Liver (tissue), 8 donors: ENCODE measurements at regions not wholly inside any gene's neighbourhood (a gene's known extent, or its start where the extent isn't known, plus 50 kb on each side); places are given as distances from the start of the nearest gene placed in this dataset.
"Not testable (repeated sequence)": the region's sequence is repeated elsewhere in the genome, so short reads cannot be mapped to it uniquely, and the experiment has no call there.

Experiments
- DNase-seq: peaks from one replicate; pipeline ENCODE4 v3.0.0-alpha.2; 2017; ENCODE audit warnings: low spot score
- H3K27ac ChIP-seq, 2 donors: one replicate each; pipeline ENCODE4 v1.7.0; 2013; ENCODE audit warnings: inconsistent platforms in 2 of 2, low read length in 2 of 2, control low read depth in 1 of 2, low read depth in 1 of 2, mild to moderate bottlenecking in 1 of 2
- H3K27me3 ChIP-seq, 4 donors: one replicate each; pipeline versions ENCODE4 v1.6.1 to v1.7.0; 2013; ENCODE audit warnings: low read length in 3 of 4, inconsistent platforms in 1 of 4, mild to moderate bottlenecking in 1 of 4, moderate library complexity in 1 of 4; ENCODE audit not compliant: control insufficient read depth in 4 of 4, insufficient read depth in 4 of 4
- H3K36me3 ChIP-seq, 4 donors: one replicate each; pipeline versions ENCODE4 v1.6.1 to v1.7.0; 2013; ENCODE audit warnings: low read length in 3 of 4, mild to moderate bottlenecking in 3 of 4, low read depth in 1 of 4, moderate library complexity in 1 of 4; ENCODE audit not compliant: control insufficient read depth in 4 of 4, insufficient read depth in 3 of 4
- H3K4me1 ChIP-seq, 4 donors: one replicate each; pipeline versions ENCODE4 v1.6.1 to v1.7.0; 2013; ENCODE audit warnings: low read length in 3 of 4, mild to moderate bottlenecking in 3 of 4, moderate library complexity in 1 of 4; ENCODE audit not compliant: control insufficient read depth in 4 of 4, insufficient read depth in 4 of 4
- H3K4me3 ChIP-seq, 3 donors: one replicate each; pipeline versions ENCODE4 v1.6.1 to v1.7.0; 2013; ENCODE audit warnings: low read length in 3 of 3, control low read depth in 1 of 3, low read depth in 1 of 3, mild to moderate bottlenecking in 1 of 3
- H3K9ac ChIP-seq, 2 donors: one replicate each; pipeline ENCODE4 v1.7.0; 2013; ENCODE audit warnings: low read length in 2 of 2, mild to moderate bottlenecking in 2 of 2, moderate library complexity in 2 of 2, control low read depth in 1 of 2, low read depth in 1 of 2
- H3K9me3 ChIP-seq, 4 donors: one replicate each; pipeline versions ENCODE4 v1.6.1 to v1.7.0; 2013; ENCODE audit warnings: low read length in 3 of 4; ENCODE audit not compliant: control insufficient read depth in 4 of 4
- ATF3 ChIP-seq: IDR thresholded peaks from 2 replicates; pipeline ENCODE4 v1.6.1; 2016; ENCODE audit warnings: antibody characterized with exemption
- CTCF ChIP-seq: fragments of 150-350 bp; IDR thresholded peaks from 2 replicates; pipeline ENCODE4 v1.5.1; 2017; ENCODE audit warnings: improper control_type of control experiment, low read depth, low read length; ENCODE audit not compliant: missing input control
- EGR1 ChIP-seq, 2 donors: IDR thresholded peaks; 2 replicates each; pipeline ENCODE4 v1.6.1; 2016 to 2018; ENCODE audit warnings: antibody characterized with exemption in 2 of 2, low read depth in 2 of 2
- FOXA2 ChIP-seq: IDR thresholded peaks from 2 replicates; pipeline ENCODE4 v1.6.1; 2016; ENCODE audit warnings: antibody characterized with exemption
- HNF4A ChIP-seq, 2 donors: conservative IDR thresholded peaks; 2 replicates each; pipeline ENCODE4 v1.6.1; 2016; ENCODE audit warnings: antibody characterized with exemption in 2 of 2, mild to moderate bottlenecking in 2 of 2
- JUND ChIP-seq, 2 donors: IDR thresholded peaks; 2 replicates each; pipeline ENCODE4 v1.6.1; 2016; ENCODE audit warnings: antibody characterized with exemption in 2 of 2
- NR2F2 ChIP-seq: IDR thresholded peaks from 2 replicates; pipeline ENCODE4 v1.6.1; 2016; ENCODE audit warnings: antibody characterized with exemption
- RAD21 ChIP-seq, 2 donors: IDR thresholded peaks; 2 replicates each; pipeline ENCODE4 v1.6.1; 2016; ENCODE audit warnings: antibody characterized with exemption in 2 of 2, mild to moderate bottlenecking in 2 of 2
- REST ChIP-seq: IDR thresholded peaks from 2 replicates; pipeline ENCODE4 v1.6.1; 2016; ENCODE audit warnings: antibody characterized with exemption, mild to moderate bottlenecking
- RXRA ChIP-seq, 2 donors: IDR thresholded peaks; 2 replicates each; pipeline ENCODE4 v1.6.1; 2017 to 2018; ENCODE audit warnings: antibody characterized with exemption in 2 of 2, mild to moderate bottlenecking in 1 of 2
- SP1 ChIP-seq: IDR thresholded peaks from 2 replicates; pipeline ENCODE4 v1.6.1; 2018; ENCODE audit warnings: antibody characterized with exemption, mild to moderate bottlenecking
- TAF1 ChIP-seq: conservative IDR thresholded peaks from 2 replicates; pipeline ENCODE4 v1.6.1; 2016; ENCODE audit warnings: antibody characterized with exemption, mild to moderate bottlenecking
- YY1 ChIP-seq: IDR thresholded peaks from 2 replicates; pipeline ENCODE4 v1.6.1; 2016; ENCODE audit warnings: antibody characterized with exemption, mild to moderate bottlenecking
- WGBS: extraction: QIAGEN DNeasy Blood & Tissue Kit; methylation state at CpG from one replicate; pipeline ENCODE4 v1.1.7; 2013; 5-methylcytosine and 5-hydroxymethylcytosine counted together
- donor health status: healthy.
- donor health status: healthy.
- donor health status: healthy.
- donor health status: healthy.
- donor health status: healthy.

- Histone ChIP-seq H3K9ac (no peak overlapping the region), H3K4me3 (no peak overlapping the region), H3K27ac (no peak overlapping the region), H3K27me3 (peaks cover 0 to 12% (median 3%) of the 10 kb centered on the region in 4 donors), H3K4me1 (peaks cover 0 to 8% (median 6%) of the 10 kb centered on the region in 4 donors), H3K9me3 (peaks cover 0 to 5% (median 3%) of the 10 kb centered on the region in 4 donors), H3K36me3 (no peaks in the 10 kb centered on the region)
- DNase-seq: no peak
- TF ChIP-seq CTCF: peak; percentile 62
- TF ChIP-seq RAD21 (IDR thresholded peaks at IDR 0.05): peak; percentile 75 to 77
- no peak for TF ChIP-seq ATF3
- 84% methylated on average over 5 of the region's 5 CpGs for WGBS
Observed at GRCh38 chr7:104272767-104273384, 55.5 kb upstream of the LHFPL3 start.

GRCh38 chr7:104275900-104276299, 52.5 kb upstream of the LHFPL3 start:
- peaks cover 0 to 5% (median 3%) of the 10 kb centered on the region in 4 donors for H3K9me3 ChIP-seq
- H3K27me3 ChIP-seq: peaks cover 0 to 7% (median 0%) of the 10 kb centered on the region in 4 donors
- H3K4me1 ChIP-seq: peaks cover 0 to 8% (median 6%) of the 10 kb centered on the region in 4 donors
- no peak overlapping the region for H3K9ac ChIP-seq
- WGBS: 83% methylated on average over 3 of the region's 3 CpGs
- H3K4me3 ChIP-seq: no peak overlapping the region
- no peak for TF ChIP-seq NR2F2
- no peak for TF ChIP-seq HNF4A (conservative IDR thresholded peaks at IDR 0.05)
- TF ChIP-seq ATF3: no peak
- TF ChIP-seq TAF1: no peak
- TF ChIP-seq REST: no peak
- no peak for TF ChIP-seq RXRA (IDR thresholded peaks at IDR 0.05)
- no peak for TF ChIP-seq FOXA2
- no peak for TF ChIP-seq JUND (IDR thresholded peaks at IDR 0.05)
- no peak for TF ChIP-seq SP1
- TF ChIP-seq EGR1 (IDR thresholded peaks at IDR 0.05; ENCODE audit: low read depth in 2 of 2): no peak
- no peak for TF ChIP-seq YY1
- TF ChIP-seq CTCF: no peak
- no peaks in the 10 kb centered on the region for H3K36me3 ChIP-seq
- no peak for DNase-seq
- no peak overlapping the region for H3K27ac ChIP-seq

- not testable (repeated sequence) for DNase-seq, H3K4me1 ChIP-seq, H3K9ac ChIP-seq, H3K4me3 ChIP-seq, H3K36me3 ChIP-seq, H3K9me3 ChIP-seq, H3K27ac ChIP-seq, H3K27me3 ChIP-seq
- 92% methylated on average over 10 of the region's 11 CpGs for WGBS
Observed at GRCh38 chr7:104276730-104277129, 51.7 kb upstream of the LHFPL3 start.
